OCI-LY3 (cell line): ENCODE measurements at regions not wholly inside any gene's neighbourhood (a gene's known extent, or its start where the extent isn't known, plus 50 kb on each side); places are given as distances from the start of the nearest gene placed in this dataset.
"Not testable (repeated sequence)": the region's sequence is repeated elsewhere in the genome, so short reads cannot be mapped to it uniquely, and the experiment has no call there.

Source experiments
- EZH2phosphoT487 ChIP-seq: fragments of 200-600 bp; shearing (Covaris generic); IDR thresholded peaks from 2 replicates; pipeline ENCODE4 v1.6.1; 2018; ENCODE audit warnings: antibody characterized with exemption, mixed run types, low read depth
- TF ChIP-seq, protein P1 (sequence below): fragments of 200-600, 300-600 bp; sonication (generic); IDR thresholded peaks from 2 replicates; pipeline ENCODE4 v1.5.1; 2014; ENCODE audit warnings: antibody characterized with exemption, low read length, low read depth

- TF ChIP-seq, protein P1, sequence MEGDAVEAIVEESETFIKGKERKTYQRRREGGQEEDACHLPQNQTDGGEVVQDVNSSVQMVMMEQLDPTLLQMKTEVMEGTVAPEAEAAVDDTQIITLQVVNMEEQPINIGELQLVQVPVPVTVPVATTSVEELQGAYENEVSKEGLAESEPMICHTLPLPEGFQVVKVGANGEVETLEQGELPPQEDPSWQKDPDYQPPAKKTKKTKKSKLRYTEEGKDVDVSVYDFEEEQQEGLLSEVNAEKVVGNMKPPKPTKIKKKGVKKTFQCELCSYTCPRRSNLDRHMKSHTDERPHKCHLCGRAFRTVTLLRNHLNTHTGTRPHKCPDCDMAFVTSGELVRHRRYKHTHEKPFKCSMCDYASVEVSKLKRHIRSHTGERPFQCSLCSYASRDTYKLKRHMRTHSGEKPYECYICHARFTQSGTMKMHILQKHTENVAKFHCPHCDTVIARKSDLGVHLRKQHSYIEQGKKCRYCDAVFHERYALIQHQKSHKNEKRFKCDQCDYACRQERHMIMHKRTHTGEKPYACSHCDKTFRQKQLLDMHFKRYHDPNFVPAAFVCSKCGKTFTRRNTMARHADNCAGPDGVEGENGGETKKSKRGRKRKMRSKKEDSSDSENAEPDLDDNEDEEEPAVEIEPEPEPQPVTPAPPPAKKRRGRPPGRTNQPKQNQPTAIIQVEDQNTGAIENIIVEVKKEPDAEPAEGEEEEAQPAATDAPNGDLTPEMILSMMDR: not testable (repeated sequence)
- not testable (repeated sequence) for TF ChIP-seq EZH2phosphoT487
These were observed 1097.4 kb upstream of the SLIT2 start for GRCh38 chr4:19154267-19154666.
